OCI-LY1 (cell line): ENCODE measurements at regions not wholly inside any gene's neighbourhood (a gene's known extent, or its start where the extent isn't known, plus 50 kb on each side); places are given as distances from the start of the nearest gene placed in this dataset.

Experiments
- EZH2 ChIP-seq: fragments of 200-600 bp; sonication (generic), shearing (Covaris generic); IDR thresholded peaks from 2 replicates; pipeline ENCODE4 v1.8.0; 2017; ENCODE audit warnings: borderline replicate concordance, mixed run types, mild to moderate bottlenecking, antibody characterized with exemption, low read length, moderate library complexity, mixed read lengths
- TF ChIP-seq, protein P1 (sequence below): fragments of 200-600 bp; sonication (generic), shearing (Covaris generic); IDR thresholded peaks from 2 replicates; pipeline ENCODE4 v1.5.1; 2017; ENCODE audit warnings: mild to moderate bottlenecking, antibody characterized with exemption, low read length, moderate library complexity, mixed read lengths

GRCh38 chr12:69099201-69099837 lies 140.1 kb upstream of the CPSF6 start:
- TF ChIP-seq, protein P1, sequence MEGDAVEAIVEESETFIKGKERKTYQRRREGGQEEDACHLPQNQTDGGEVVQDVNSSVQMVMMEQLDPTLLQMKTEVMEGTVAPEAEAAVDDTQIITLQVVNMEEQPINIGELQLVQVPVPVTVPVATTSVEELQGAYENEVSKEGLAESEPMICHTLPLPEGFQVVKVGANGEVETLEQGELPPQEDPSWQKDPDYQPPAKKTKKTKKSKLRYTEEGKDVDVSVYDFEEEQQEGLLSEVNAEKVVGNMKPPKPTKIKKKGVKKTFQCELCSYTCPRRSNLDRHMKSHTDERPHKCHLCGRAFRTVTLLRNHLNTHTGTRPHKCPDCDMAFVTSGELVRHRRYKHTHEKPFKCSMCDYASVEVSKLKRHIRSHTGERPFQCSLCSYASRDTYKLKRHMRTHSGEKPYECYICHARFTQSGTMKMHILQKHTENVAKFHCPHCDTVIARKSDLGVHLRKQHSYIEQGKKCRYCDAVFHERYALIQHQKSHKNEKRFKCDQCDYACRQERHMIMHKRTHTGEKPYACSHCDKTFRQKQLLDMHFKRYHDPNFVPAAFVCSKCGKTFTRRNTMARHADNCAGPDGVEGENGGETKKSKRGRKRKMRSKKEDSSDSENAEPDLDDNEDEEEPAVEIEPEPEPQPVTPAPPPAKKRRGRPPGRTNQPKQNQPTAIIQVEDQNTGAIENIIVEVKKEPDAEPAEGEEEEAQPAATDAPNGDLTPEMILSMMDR = no peak
- TF ChIP-seq EZH2 = no peak
